Activated naive CD4-positive, alpha-beta T cell treated with anti-CD3 and anti-CD28 coated beads, Interleukin-2, amount 50 U/mL, for 24 hours (primary cell): ENCODE measurements at regions not wholly inside any gene's neighbourhood (a gene's known extent, or its start where the extent isn't known, plus 50 kb on each side); places are given as distances from the start of the nearest gene placed in this dataset.

Experiments used
- H3K27ac Mint-ChIP-seq: one replicate; pipeline ENCODE4 v1.8.0; 2021; ENCODE audit warnings: mild to moderate bottlenecking, mixed read lengths
- H3K27me3 Mint-ChIP-seq: one replicate; pipeline ENCODE4 v1.8.0; 2021; ENCODE audit warnings: mixed read lengths
- H3K36me3 Mint-ChIP-seq: one replicate; pipeline ENCODE4 v1.8.0; 2021; ENCODE audit warnings: mixed read lengths
- H3K4me1 Mint-ChIP-seq: one replicate; pipeline ENCODE4 v1.8.0; 2021; ENCODE audit warnings: mixed read lengths
- H3K4me3 Mint-ChIP-seq: one replicate; pipeline ENCODE4 v1.8.0; 2021; ENCODE audit warnings: mild to moderate bottlenecking, mixed read lengths
- H3K9me3 Mint-ChIP-seq: one replicate; pipeline ENCODE4 v1.8.0; 2021; ENCODE audit warnings: mixed read lengths

GRCh38 chr6:140872885-140873284 is 1259.8 kb upstream of the GJE1 start:
- Mint-ChIP-seq H3K27ac (no peak overlapping the region), H3K27me3 (peaks cover 2% of the 10 kb centered on the region), H3K9me3 (no peaks in the 10 kb centered on the region), H3K4me3 (no peak overlapping the region), H3K4me1 (no peaks in the 10 kb centered on the region), H3K36me3 (no peaks in the 10 kb centered on the region)

GRCh38 chr6:140871911-140872310 is 1260.8 kb upstream of the GJE1 start:
- no peak overlapping the region for H3K27ac Mint-ChIP-seq
- H3K4me1 Mint-ChIP-seq: no peaks in the 10 kb centered on the region
- H3K4me3 Mint-ChIP-seq: no peak overlapping the region
- H3K36me3 Mint-ChIP-seq: no peaks in the 10 kb centered on the region
- H3K27me3 Mint-ChIP-seq: peaks cover 2% of the 10 kb centered on the region
- H3K9me3 Mint-ChIP-seq: no peaks in the 10 kb centered on the region

GRCh38 chr6:140867336-140867735 is 1265.4 kb upstream of the GJE1 start:
- no peaks in the 10 kb centered on the region for H3K9me3 Mint-ChIP-seq
- peaks cover 3% of the 10 kb centered on the region for H3K27me3 Mint-ChIP-seq
- no peaks in the 10 kb centered on the region for H3K36me3 Mint-ChIP-seq
- no peak overlapping the region for H3K4me3 Mint-ChIP-seq
- no peaks in the 10 kb centered on the region for H3K4me1 Mint-ChIP-seq
- H3K27ac Mint-ChIP-seq: no peak overlapping the region

GRCh38 chr6:140858381-140858971 is 1274.2 kb upstream of the GJE1 start:
- no peak overlapping the region for H3K4me3 Mint-ChIP-seq
- no peak overlapping the region for H3K27ac Mint-ChIP-seq
- H3K27me3 Mint-ChIP-seq: no peaks in the 10 kb centered on the region
- H3K4me1 Mint-ChIP-seq: no peaks in the 10 kb centered on the region
- H3K36me3 Mint-ChIP-seq: no peaks in the 10 kb centered on the region
- no peaks in the 10 kb centered on the region for H3K9me3 Mint-ChIP-seq

- Mint-ChIP-seq H3K4me3 (no peak overlapping the region), H3K27ac (no peak overlapping the region), H3K36me3 (no peaks in the 10 kb centered on the region), H3K4me1 (no peaks in the 10 kb centered on the region), H3K27me3 (no peaks in the 10 kb centered on the region), H3K9me3 (no peaks in the 10 kb centered on the region)
Observed at GRCh38 chr6:140857739-140858380, 1274.9 kb upstream of the GJE1 start.

GRCh38 chr6:140855520-140855919 is 1277.2 kb upstream of the GJE1 start:
- no peaks in the 10 kb centered on the region for H3K36me3 Mint-ChIP-seq
- no peaks in the 10 kb centered on the region for H3K27me3 Mint-ChIP-seq
- H3K4me1 Mint-ChIP-seq: no peaks in the 10 kb centered on the region
- no peak overlapping the region for H3K27ac Mint-ChIP-seq
- no peak overlapping the region for H3K4me3 Mint-ChIP-seq
- no peaks in the 10 kb centered on the region for H3K9me3 Mint-ChIP-seq

- Mint-ChIP-seq H3K27me3 (no peaks in the 10 kb centered on the region), H3K27ac (no peak overlapping the region), H3K4me1 (no peaks in the 10 kb centered on the region), H3K4me3 (no peak overlapping the region), H3K9me3 (no peaks in the 10 kb centered on the region), H3K36me3 (no peaks in the 10 kb centered on the region)
Observed at GRCh38 chr6:140854318-140854717, 1278.4 kb upstream of the GJE1 start.

GRCh38 chr6:140850438-140850837 is 1282.3 kb upstream of the GJE1 start:
- H3K4me3 Mint-ChIP-seq: no peak overlapping the region
- no peaks in the 10 kb centered on the region for H3K9me3 Mint-ChIP-seq
- H3K27me3 Mint-ChIP-seq: peaks cover 2% of the 10 kb centered on the region
- no peak overlapping the region for H3K27ac Mint-ChIP-seq
- H3K36me3 Mint-ChIP-seq: no peaks in the 10 kb centered on the region
- no peaks in the 10 kb centered on the region for H3K4me1 Mint-ChIP-seq

- Mint-ChIP-seq H3K9me3 (no peaks in the 10 kb centered on the region), H3K27me3 (peaks cover 3% of the 10 kb centered on the region), H3K4me1 (no peaks in the 10 kb centered on the region), H3K4me3 (no peak overlapping the region), H3K36me3 (no peaks in the 10 kb centered on the region), H3K27ac (no peak overlapping the region)
Observed at GRCh38 chr6:140849456-140849855, 1283.3 kb upstream of the GJE1 start.

GRCh38 chr6:140847262-140847645 is 1285.5 kb upstream of the GJE1 start:
- no peaks in the 10 kb centered on the region for H3K4me1 Mint-ChIP-seq
- no peak overlapping the region for H3K4me3 Mint-ChIP-seq
- no peak overlapping the region for H3K27ac Mint-ChIP-seq
- no peaks in the 10 kb centered on the region for H3K36me3 Mint-ChIP-seq
- H3K27me3 Mint-ChIP-seq: peaks cover 3% of the 10 kb centered on the region
- H3K9me3 Mint-ChIP-seq: no peaks in the 10 kb centered on the region

- no peaks in the 10 kb centered on the region for H3K4me1 Mint-ChIP-seq
- no peaks in the 10 kb centered on the region for H3K36me3 Mint-ChIP-seq
- H3K27me3 Mint-ChIP-seq: peaks cover 3% of the 10 kb centered on the region
- no peak overlapping the region for H3K27ac Mint-ChIP-seq
- no peak overlapping the region for H3K4me3 Mint-ChIP-seq
- no peaks in the 10 kb centered on the region for H3K9me3 Mint-ChIP-seq
Observed at GRCh38 chr6:140846503-140847261, 1286.0 kb upstream of the GJE1 start.

GRCh38 chr6:140845701-140846100 is 1287.0 kb upstream of the GJE1 start:
- no peaks in the 10 kb centered on the region for H3K9me3 Mint-ChIP-seq
- H3K36me3 Mint-ChIP-seq: no peaks in the 10 kb centered on the region
- H3K4me1 Mint-ChIP-seq: no peaks in the 10 kb centered on the region
- H3K4me3 Mint-ChIP-seq: no peak overlapping the region
- peaks cover 3% of the 10 kb centered on the region for H3K27me3 Mint-ChIP-seq
- H3K27ac Mint-ChIP-seq: no peak overlapping the region

- Mint-ChIP-seq H3K4me1 (no peaks in the 10 kb centered on the region), H3K36me3 (no peaks in the 10 kb centered on the region), H3K27me3 (peaks cover 3% of the 10 kb centered on the region), H3K9me3 (no peaks in the 10 kb centered on the region), H3K27ac (no peak overlapping the region), H3K4me3 (no peak overlapping the region)
Observed at GRCh38 chr6:140844167-140844566, 1288.6 kb upstream of the GJE1 start.

- no peak overlapping the region for H3K4me3 Mint-ChIP-seq
Observed at GRCh38 chr6:140833408-140833807, 1299.3 kb upstream of the GJE1 start.

GRCh38 chr6:140830666-140831065 is 1302.1 kb upstream of the GJE1 start:
- Mint-ChIP-seq H3K27ac (no peak overlapping the region), H3K4me3 (no peak overlapping the region), H3K9me3 (no peaks in the 10 kb centered on the region), H3K36me3 (no peaks in the 10 kb centered on the region), H3K4me1 (no peaks in the 10 kb centered on the region), H3K27me3 (no peaks in the 10 kb centered on the region)

More at GRCh38 chr6:140833408-140833807, 1299.3 kb upstream of the GJE1 start:
- no peaks in the 10 kb centered on the region for H3K36me3 Mint-ChIP-seq
- no peak overlapping the region for H3K27ac Mint-ChIP-seq
- H3K9me3 Mint-ChIP-seq: no peaks in the 10 kb centered on the region
- H3K4me1 Mint-ChIP-seq: no peaks in the 10 kb centered on the region
- peaks cover 1% of the 10 kb centered on the region for H3K27me3 Mint-ChIP-seq

- H3K4me3 Mint-ChIP-seq: no peak overlapping the region
- H3K27ac Mint-ChIP-seq: no peak overlapping the region
- no peaks in the 10 kb centered on the region for H3K4me1 Mint-ChIP-seq
- H3K27me3 Mint-ChIP-seq: no peaks in the 10 kb centered on the region
- H3K36me3 Mint-ChIP-seq: no peaks in the 10 kb centered on the region
- H3K9me3 Mint-ChIP-seq: no peaks in the 10 kb centered on the region
Observed at GRCh38 chr6:140828856-140829255, 1303.9 kb upstream of the GJE1 start.
